ENCODE measurements at regions not wholly inside any gene's neighbourhood (a gene's known extent, or its start where the extent isn't known, plus 50 kb on each side); places are given as distances from the start of the nearest gene placed in this dataset.

DNA sequence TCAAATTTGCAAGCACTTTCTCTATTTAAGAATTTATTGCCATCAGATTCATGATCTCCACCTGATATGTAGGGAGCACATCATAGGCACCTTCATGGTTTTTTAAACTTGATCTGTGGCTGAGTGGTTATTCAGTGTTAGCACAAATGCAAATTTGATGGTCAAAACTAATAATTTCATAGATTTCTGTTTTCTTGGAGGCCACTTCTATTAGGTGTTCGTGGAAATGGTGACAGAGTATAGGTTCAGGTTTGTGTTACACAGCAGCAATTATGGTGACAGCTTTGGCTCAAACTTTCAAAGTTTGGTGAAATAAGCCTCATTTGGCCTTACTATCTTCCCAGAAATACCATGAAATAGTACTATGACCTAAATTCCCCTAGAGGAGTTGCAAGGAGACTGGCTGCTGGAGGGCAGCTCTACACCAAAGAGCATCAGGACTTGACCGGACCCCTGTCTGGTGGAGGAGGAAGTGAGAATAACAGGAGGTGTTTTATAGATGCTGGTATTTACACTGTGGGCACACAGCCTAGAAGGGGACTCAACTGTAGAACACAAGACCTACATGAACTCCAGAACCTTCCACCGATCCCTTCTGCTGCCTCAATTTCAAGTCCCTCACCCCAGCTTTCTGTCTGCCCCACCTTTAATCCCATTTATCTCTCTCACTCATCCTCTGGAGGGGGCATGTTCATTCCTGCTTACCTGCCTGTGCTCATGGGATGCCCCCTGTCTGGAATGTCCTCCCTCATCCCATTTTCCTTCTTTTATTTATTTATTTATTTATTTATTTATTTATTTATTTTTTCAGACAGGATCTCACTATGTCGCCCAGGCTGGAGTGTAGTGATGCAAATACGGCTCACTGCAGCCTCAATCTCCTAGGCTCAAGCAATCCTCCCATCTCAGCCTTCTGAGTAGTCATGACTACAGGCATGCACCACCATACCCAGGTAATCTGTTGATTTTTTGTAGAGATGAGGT is 132.9 kb upstream of the SIX2 start:
- FAIRE-seq (no peak), DNase-seq (ENCODE audit: low read depth, low spot score) (no peak)
- no peaks in the 10 kb centered on the region for H3K4me1 ChIP-seq (ENCODE audit: control insufficient read depth, extremely low read depth, insufficient read depth, low read length)
- H4K20me1 ChIP-seq (ENCODE audit: control insufficient read depth, extremely low read depth, insufficient read depth, low read length): no peaks in the 10 kb centered on the region
- no peaks in the 10 kb centered on the region for H3K79me2 ChIP-seq (ENCODE audit: control insufficient read depth, insufficient read depth, low read length)
- H3K36me3 ChIP-seq (ENCODE audit: control insufficient read depth in 2 of 2, extremely low read depth in 1 of 2, insufficient read depth in 2 of 2, low read length in 2 of 2): no peaks in the 10 kb centered on the region
- no peaks in the 10 kb centered on the region for H3K9me1 ChIP-seq (ENCODE audit: control insufficient read depth, extremely low read depth, insufficient read depth, low read length)
- H3K27ac ChIP-seq (ENCODE audit: control insufficient read depth, insufficient read depth, low read length): no peak overlapping the region
- no peaks in the 10 kb centered on the region for H3K9me3 ChIP-seq (ENCODE audit: control insufficient read depth, low read depth, low read length)
- dilution Hi-C loops (cut with MboI; ENCODE audit: extremely low pct_ligation_motif_present, low sequenced_read_pairs): no loop called here
- TF ChIP-seq EZH2 (IDR thresholded peaks at IDR 0.05; ENCODE audit: low read length): no peak
- TF ChIP-seq, protein P1, sequence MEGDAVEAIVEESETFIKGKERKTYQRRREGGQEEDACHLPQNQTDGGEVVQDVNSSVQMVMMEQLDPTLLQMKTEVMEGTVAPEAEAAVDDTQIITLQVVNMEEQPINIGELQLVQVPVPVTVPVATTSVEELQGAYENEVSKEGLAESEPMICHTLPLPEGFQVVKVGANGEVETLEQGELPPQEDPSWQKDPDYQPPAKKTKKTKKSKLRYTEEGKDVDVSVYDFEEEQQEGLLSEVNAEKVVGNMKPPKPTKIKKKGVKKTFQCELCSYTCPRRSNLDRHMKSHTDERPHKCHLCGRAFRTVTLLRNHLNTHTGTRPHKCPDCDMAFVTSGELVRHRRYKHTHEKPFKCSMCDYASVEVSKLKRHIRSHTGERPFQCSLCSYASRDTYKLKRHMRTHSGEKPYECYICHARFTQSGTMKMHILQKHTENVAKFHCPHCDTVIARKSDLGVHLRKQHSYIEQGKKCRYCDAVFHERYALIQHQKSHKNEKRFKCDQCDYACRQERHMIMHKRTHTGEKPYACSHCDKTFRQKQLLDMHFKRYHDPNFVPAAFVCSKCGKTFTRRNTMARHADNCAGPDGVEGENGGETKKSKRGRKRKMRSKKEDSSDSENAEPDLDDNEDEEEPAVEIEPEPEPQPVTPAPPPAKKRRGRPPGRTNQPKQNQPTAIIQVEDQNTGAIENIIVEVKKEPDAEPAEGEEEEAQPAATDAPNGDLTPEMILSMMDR (optimal IDR thresholded peaks at IDR 0.05 in 1 of 3, IDR thresholded peaks at IDR 0.05 in 1 of 3, conservative IDR thresholded peaks at IDR 0.05 in 1 of 3; ENCODE audit: extremely low read depth in 1 of 3, insufficient read depth in 2 of 3, low read length in 3 of 3): no peak
- H2AFZ ChIP-seq (ENCODE audit: control insufficient read depth, low read length): no peak overlapping the region
- no peak overlapping the region for H3K4me3 ChIP-seq (ENCODE audit: control insufficient read depth in 2 of 3, extremely low read depth in 1 of 3, insufficient read depth in 2 of 3, low read depth in 1 of 3, low read length in 3 of 3)
- H3K27me3 ChIP-seq (ENCODE audit: control insufficient read depth, extremely low read depth, insufficient read depth, low read length): peaks cover 3% of the 10 kb centered on the region
- no peak overlapping the region for H3K9ac ChIP-seq (ENCODE audit: control insufficient read depth, extremely low read depth, insufficient read depth, low read length)
- no peak overlapping the region for H3K4me2 ChIP-seq (ENCODE audit: control insufficient read depth, extremely low read depth, insufficient read depth, low read depth, low read length)

DNA sequence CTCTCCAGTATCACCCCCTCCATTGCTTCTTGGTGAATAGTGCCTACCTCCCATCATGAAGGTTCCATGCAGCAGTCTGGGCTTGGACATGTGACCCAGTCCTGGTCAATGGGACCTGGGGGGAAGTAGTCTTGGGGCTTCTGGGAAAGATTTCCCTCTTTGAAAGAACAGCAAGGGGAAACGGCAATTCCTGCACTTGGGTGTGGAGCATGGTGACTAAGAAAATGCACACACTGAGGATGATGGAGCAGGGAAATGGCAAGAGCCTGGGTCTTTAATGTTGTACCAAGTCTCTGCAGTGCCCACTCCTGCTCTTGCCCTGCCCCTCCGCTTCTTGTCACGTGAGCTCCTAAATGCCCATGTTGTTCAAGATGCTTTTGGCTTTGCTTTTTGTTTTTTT is 131.4 kb upstream of the SIX2 start:
- H3K4me2 ChIP-seq (ENCODE audit: control insufficient read depth, extremely low read depth, insufficient read depth, low read depth, low read length): no peak overlapping the region
- no peaks in the 10 kb centered on the region for H3K4me1 ChIP-seq (ENCODE audit: control insufficient read depth, extremely low read depth, insufficient read depth, low read length)
- H3K27ac ChIP-seq (ENCODE audit: control insufficient read depth, insufficient read depth, low read length): no peak overlapping the region
- no peaks in the 10 kb centered on the region for H3K9me1 ChIP-seq (ENCODE audit: control insufficient read depth, extremely low read depth, insufficient read depth, low read length)
- DNase-seq (ENCODE audit: low read depth, low spot score): no peak
- H3K36me3 ChIP-seq (ENCODE audit: control insufficient read depth in 2 of 2, extremely low read depth in 1 of 2, insufficient read depth in 2 of 2, low read length in 2 of 2): no peaks in the 10 kb centered on the region
- H3K27me3 ChIP-seq (ENCODE audit: control insufficient read depth, extremely low read depth, insufficient read depth, low read length): peaks cover 8% of the 10 kb centered on the region
- H3K79me2 ChIP-seq (ENCODE audit: control insufficient read depth, insufficient read depth, low read length): no peaks in the 10 kb centered on the region
- no peak for TF ChIP-seq EZH2 (IDR thresholded peaks at IDR 0.05; ENCODE audit: low read length)
- TF ChIP-seq, protein P1 (optimal IDR thresholded peaks at IDR 0.05 in 1 of 3, IDR thresholded peaks at IDR 0.05 in 1 of 3, conservative IDR thresholded peaks at IDR 0.05 in 1 of 3; ENCODE audit: extremely low read depth in 1 of 3, insufficient read depth in 2 of 3, low read length in 3 of 3): no peak
- FAIRE-seq: no peak
- no peak overlapping the region for H3K9ac ChIP-seq (ENCODE audit: control insufficient read depth, extremely low read depth, insufficient read depth, low read length)
- H3K4me3 ChIP-seq (ENCODE audit: control insufficient read depth in 2 of 3, extremely low read depth in 1 of 3, insufficient read depth in 2 of 3, low read depth in 1 of 3, low read length in 3 of 3): no peak overlapping the region
- dilution Hi-C loops (cut with MboI; ENCODE audit: extremely low pct_ligation_motif_present, low sequenced_read_pairs): no loop called here
- H4K20me1 ChIP-seq (ENCODE audit: control insufficient read depth, extremely low read depth, insufficient read depth, low read length): no peaks in the 10 kb centered on the region
- H2AFZ ChIP-seq (ENCODE audit: control insufficient read depth, low read length): no peak overlapping the region
- no peaks in the 10 kb centered on the region for H3K9me3 ChIP-seq (ENCODE audit: control insufficient read depth, low read depth, low read length)

All from keratinocyte (primary cell).